ENCODE measurements at regions not wholly inside any gene's neighbourhood (a gene's known extent, or its start where the extent isn't known, plus 50 kb on each side); places are given as distances from the start of the nearest gene placed in this dataset.

DNA sequence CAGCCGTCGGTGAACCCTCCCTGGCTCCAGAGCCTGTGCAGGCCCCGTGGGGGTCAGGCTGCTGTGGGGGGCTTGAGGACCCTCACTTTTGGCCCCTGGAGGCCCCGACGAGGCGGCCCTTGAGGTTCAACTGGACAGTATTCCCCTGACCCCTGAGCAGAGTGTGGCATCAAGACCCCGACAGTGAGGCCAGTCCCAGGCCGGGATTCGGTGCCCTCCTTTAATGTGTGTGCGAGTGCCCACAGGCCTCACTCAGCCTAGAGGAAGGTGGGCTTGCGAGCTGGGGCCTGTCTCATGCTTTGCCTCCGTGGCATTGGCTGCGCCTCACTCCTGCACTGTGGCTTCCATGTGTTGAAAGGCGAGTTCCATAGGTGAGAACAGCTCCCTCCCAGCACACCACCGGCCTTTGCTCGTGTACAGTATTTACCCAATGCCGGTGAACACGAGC lies 94.5 kb downstream of the METRNL start:
- peak; percentile 3 for DNase-seq
- TF ChIP-seq CTCF (IDR thresholded peaks at IDR 0.05; ENCODE audit: low read depth, low read length) = no peak
- H3K27me3 ChIP-seq = no peaks in the 10 kb centered on the region
- H3K36me3 ChIP-seq = no peaks in the 10 kb centered on the region
- H3K4me3 ChIP-seq (ENCODE audit: low read depth, low read length) = no peak overlapping the region
- no peaks in the 10 kb centered on the region; the same call in 1 of the 2 replicates for H3K4me1 ChIP-seq
- no peaks in the 10 kb centered on the region for H3K9me3 ChIP-seq

- TF ChIP-seq CTCF (IDR thresholded peaks at IDR 0.05; ENCODE audit: low read depth, low read length) = no peak
Measured at GRCh38 chr17:83174362-83175118, 95.1 kb downstream of the METRNL start.

DNA sequence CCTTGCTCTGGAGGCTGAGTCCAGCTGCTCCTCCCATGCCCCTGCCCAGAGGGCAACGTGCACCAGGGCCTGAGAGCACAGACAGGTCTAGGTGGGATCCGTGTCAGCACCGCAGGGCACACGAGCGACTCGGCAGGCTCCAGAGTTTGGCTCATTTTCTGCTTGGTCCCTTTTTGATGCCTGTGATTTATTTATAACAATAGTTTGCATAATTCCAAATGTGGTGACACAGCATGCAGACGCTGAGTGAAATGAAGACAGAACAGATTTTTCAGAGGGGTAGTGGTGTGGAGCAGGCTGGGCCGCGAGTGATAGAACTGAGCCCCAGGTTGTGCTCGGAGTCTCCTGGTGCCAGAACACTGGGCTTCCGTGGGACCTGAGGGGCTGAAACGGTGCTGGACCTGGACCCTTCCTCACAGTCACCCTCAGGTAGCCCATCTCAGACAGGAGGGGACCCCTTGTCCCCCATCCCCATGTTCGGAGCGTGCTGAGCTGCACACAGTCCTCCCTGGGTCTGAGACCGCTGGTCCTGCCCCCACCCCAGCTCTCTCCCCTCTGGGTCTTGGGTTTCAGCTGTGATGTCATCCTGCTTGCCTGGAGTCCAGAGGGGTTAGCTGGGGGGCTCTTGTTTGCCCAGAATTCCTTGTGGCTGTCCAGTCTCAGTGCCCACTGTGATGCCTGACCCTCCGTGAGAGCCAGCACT lies 95.9 kb downstream of the METRNL start:
- H3K36me3 ChIP-seq = no peaks in the 10 kb centered on the region
- TF ChIP-seq CTCF (IDR thresholded peaks at IDR 0.05; ENCODE audit: low read depth, low read length) = no peak
- peak; percentile 2 for DNase-seq
- H3K27me3 ChIP-seq = no peaks in the 10 kb centered on the region
- no peaks in the 10 kb centered on the region for H3K9me3 ChIP-seq
- no peak overlapping the region for H3K4me3 ChIP-seq (ENCODE audit: low read depth, low read length)
- H3K4me1 ChIP-seq = no peaks in the 10 kb centered on the region; the same call in 1 of the 2 replicates

More at GRCh38 chr17:83174362-83175118, 95.1 kb downstream of the METRNL start:
- no peaks in the 10 kb centered on the region; the same call in 1 of the 2 replicates for H3K4me1 ChIP-seq
- no peak overlapping the region for H3K4me3 ChIP-seq (ENCODE audit: low read depth, low read length)
- peak; percentile 68 for DNase-seq
- no peaks in the 10 kb centered on the region for H3K9me3 ChIP-seq
- H3K27me3 ChIP-seq = no peaks in the 10 kb centered on the region
- H3K36me3 ChIP-seq = no peaks in the 10 kb centered on the region

DNA sequence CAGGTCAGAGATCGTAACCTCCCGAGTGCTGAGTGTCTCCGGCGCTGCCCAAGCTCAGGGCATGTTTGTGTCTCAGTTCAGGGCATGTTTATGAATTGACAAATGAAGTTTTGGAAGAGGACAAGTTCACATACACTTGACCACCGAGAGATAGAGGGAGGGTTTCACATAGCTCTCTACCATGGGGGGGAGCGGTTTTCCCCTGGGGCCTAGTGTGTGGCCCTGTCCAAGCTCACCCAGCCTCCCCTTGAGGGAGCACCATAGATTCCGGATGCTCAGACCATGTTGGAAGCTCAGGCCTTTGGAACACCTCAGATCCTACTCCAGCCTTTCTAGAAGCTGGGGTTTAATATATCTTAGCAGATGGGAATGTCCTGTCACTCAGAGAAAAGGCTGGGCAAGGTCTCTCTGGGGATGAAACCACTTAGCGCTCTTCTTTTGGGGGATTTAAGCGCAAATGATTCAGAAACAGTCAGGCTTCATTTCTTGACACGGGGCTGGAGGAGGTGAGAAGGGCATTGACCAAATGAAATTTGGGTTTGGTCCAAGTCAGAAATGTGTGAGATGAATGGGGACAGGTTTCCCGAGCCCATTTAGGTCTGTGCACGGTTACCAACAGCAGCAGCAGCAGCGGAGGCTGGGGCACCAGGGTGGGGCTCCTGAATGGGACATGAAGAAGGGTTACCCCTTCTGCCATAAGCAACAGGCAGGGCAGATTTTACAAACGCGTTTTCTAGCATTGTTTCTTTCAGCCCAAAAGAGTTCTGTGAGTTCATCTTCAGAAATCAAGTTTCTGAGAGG lies 96.6 kb downstream of the METRNL start:
- H3K4me3 ChIP-seq (ENCODE audit: low read depth, low read length) = no peak overlapping the region

More for the DNA sequence above, 96.6 kb downstream of the METRNL start:
- peak; percentile 5 for DNase-seq
- H3K4me1 ChIP-seq = no peaks in the 10 kb centered on the region; the same call in 1 of the 2 replicates
- no peaks in the 10 kb centered on the region for H3K36me3 ChIP-seq
- no peaks in the 10 kb centered on the region for H3K9me3 ChIP-seq
- no peaks in the 10 kb centered on the region for H3K27me3 ChIP-seq
- TF ChIP-seq CTCF (IDR thresholded peaks at IDR 0.05; ENCODE audit: low read depth, low read length) = no peak
